Right renal cortex interstitium (tissue), 3 donors: ENCODE measurements at regions not wholly inside any gene's neighbourhood (a gene's known extent, or its start where the extent isn't known, plus 50 kb on each side); places are given as distances from the start of the nearest gene placed in this dataset.

Experiments used
- DNase-seq, 3 donors: peaks; one replicate each; pipeline ENCODE4 v3.0.0-alpha.2; 2013; ENCODE audit warnings: low read depth in 3 of 3, low spot score in 2 of 3

DNA sequence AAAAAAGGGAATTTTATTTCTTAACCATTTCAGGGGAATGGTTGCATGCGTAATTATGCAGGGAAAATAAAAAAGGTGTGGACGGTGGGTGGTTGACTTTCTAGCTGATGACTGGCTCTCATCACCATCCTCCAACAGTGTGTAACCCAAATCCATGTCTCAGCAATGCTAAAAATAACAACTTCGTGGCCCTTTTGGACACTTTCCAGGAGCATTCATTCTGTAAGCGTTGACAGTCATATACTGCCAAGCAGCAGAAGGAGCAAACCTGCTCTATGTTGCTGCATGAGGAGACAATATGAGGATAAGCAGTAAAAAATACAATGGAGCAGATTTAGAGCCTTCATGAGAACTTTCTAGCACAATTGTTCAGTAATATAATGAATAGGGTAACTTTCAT lies 189.1 kb downstream of the ANXA2 start:
- DNase-seq = no peak

DNA sequence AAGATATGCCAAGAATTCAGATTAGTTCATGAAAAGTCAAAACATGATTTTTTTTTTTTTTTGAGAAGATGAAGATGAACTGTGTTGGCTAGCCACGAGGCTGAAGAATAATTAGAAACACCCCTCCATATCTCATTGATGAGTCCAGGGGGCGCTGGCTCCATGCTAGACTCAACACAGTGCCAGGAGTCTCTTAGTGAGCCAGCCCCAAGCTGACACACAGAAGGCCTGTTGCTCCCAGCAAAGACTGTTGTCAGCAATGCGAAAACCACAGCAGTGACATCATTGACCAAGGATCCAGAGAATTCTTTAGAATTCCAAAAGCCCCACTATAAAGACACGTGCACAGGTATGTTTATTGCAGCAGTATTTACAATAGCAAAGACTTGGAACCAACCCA lies 185.2 kb downstream of the ANXA2 start:
- DNase-seq = no peak

DNA sequence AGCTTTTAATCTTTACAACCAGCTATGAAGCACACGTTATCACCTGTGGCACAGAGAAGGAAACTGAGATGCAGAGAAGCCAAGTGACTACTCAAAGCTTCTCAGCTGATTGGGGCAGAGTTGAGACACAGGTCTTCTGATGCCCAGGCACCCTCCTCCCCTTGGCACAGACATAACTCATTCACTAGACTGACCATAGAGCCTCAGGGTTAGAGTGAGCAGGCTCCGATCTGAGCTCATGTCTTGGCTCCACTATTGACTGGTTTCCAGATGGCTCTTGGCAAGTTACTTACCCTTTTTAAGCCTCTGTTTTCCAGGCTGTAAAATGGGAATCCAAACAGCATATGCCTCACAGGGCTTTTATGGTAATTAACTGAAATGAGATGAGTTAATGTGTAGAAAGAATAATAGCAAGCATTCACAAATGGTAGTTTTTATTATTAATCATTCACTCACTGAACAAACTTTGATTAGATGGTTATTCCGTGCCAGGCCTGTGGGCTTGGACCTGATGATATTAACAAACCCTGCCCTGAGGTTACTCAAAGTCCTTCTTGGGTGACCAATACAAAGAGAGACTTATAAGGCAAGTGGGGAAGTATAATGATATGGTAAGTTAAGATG lies 184.3 kb downstream of the ANXA2 start:
- no peak for DNase-seq

DNA sequence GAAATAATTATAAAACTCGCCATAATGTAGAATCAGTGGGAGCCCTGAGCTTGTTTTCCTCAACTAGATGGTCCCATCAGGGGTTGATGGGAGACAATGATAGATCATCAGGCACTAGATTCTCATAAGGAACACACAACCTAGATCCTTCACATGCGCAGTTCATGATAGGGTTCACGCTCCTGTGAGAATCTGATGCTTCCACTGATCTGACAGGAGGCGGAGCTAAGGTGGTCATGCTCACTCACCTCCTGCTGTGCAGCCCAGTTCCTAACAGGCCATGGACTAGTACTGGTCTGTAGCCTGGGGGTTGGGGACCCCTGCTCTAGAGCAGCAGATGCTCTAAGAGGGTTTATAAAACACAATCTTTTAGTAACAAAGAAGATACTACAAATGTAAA lies 183.6 kb downstream of the ANXA2 start:
- no peak for DNase-seq

DNA sequence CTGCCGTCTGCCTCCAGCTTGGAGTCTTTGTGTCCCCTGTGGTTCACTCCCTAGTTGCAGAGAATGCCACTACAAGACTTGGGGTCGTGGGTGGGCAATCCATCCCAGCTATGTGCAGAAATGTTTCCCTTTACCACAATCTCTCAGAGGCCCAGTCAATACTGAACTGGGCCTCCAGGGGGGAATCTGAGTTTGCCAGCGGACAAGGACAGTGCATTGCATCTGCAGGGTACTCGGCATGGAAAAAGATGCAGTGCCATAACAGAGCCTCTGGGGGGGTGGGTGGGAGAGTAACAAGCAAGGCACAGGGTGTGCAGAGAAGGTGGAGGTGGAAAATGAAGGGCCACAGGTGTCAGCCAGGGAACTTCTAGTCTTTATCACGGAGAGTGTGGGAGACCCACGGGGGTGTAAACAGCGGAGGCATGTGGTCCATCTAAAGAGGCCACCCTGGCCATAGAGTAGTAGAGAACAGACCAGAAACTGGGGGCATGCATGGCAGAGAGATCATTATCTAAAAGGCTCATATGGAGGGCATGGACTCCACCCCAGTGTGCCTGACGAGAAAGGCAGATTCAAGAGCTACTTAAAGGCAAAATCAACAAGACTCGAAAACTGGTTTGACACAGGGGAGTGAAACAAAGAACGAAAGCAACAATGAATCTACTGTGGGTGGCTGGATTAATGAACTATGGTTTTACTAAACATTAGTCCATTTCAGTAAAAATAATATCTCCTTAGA lies 182.4 kb downstream of the ANXA2 start:
- DNase-seq = no peak

DNA sequence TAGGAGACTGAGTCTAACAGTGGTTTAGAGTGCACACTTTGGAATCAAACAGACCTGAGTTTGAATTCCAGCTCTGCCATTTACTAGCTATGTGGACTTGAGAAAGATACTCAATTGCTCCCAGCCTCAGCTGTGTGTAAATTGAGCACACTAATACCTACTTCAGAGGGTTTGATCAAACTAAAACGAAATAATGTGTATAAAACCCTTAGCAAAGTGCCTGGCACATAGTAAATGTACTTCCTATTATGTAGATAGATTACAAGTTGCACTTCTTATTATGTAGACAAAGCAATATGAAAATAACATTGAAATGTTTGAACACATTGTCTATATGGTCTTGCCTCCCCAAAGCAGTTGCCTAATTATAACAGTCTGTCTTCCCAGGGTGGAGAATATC lies 180.6 kb downstream of the ANXA2 start:
- DNase-seq = no peak

DNA sequence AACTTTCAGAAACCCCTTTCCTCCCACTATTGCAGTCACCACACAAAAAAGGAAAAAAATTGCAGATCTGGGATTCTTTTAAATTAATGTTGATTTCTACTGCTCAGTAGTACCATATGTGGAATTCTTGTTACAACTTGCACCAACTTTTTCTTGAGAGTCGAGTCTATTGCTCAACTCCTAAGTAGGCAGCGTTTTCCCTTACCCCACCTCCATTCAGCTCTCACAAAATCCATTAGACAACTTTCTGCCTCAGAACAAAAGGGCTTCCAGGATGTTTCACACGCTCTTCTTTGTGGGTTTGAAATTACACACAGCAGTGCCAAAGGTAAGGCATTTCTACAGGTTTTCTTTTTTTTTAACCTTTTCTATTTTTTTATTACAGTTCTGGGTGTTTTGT lies 179.5 kb downstream of the ANXA2 start:
- no peak for DNase-seq

DNA sequence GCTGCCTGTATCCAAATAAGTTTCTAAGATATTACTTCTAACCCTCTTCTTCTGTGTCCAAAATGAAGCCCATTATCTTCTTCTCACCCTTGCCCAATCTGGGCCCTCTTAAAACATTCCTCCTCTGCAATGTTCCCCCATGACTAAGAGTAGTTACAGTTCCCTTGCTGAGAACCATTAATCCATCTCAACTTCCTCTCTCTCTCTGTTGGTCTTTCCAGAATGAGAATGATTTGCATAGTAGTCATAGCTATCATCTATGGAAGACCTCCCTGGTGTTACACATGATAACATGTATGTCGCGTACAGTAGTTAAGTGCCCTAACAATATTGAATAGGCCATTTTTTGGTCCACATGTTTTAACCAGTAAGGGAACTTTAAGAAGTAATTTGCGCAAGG lies 177.9 kb downstream of the ANXA2 start:
- DNase-seq = no peak

DNA sequence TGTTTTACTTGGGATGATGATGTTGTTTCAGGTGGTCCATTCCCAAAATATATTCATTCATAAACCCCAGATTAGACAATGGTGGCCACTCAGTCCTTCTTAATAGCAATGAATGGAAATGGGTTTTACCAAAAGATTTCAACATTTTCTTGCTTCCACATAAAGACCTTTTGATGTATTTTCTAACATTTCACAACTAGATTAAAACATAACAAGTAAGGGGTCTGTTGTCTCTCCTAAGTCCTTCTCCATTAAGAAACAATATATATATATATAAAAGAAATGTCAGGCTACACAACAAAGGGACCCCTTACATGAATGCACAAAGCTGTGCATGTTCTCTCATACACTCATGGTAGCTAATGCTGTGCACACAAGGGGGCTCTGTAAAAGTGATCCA lies 176.4 kb downstream of the ANXA2 start:
- DNase-seq = no peak

DNA sequence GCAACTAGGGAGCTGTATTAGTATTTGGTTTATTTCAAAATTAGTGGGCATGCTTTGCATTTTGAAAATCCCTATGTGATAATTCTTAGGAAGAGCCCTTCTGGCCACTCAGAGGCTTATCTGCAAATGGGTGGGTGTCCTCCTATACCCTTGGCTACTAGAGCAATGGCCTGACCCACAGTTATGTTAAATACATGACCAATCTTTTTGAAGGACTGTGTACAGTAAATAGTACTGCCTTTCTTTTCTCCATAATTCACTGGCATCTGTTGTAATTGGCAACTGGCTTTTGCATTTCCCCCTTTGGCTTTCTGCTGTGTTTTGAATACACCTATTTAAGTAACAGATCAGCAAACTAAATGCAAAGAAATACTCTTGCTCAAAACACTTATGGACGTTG lies 175.4 kb downstream of the ANXA2 start:
- no peak for DNase-seq

DNA sequence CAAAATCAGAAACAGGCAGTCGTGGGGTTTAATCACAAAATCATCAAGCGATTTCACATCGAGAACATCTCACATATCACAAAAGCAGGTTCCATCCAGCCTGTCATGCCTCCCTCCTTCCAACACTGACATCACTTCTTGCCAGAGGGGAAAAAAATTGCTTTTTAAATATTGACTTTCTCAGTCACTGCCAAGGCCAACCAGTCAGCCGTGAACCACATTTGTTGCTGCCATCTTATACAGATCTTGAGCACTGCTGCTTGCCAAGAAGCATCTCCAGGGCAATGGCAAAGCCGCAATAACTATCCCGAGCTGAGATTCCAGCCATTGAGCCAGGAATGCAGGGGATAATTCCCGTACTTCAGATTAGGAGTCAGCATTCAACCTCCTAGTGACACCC lies 174.6 kb downstream of the ANXA2 start:
- no peak for DNase-seq

DNA sequence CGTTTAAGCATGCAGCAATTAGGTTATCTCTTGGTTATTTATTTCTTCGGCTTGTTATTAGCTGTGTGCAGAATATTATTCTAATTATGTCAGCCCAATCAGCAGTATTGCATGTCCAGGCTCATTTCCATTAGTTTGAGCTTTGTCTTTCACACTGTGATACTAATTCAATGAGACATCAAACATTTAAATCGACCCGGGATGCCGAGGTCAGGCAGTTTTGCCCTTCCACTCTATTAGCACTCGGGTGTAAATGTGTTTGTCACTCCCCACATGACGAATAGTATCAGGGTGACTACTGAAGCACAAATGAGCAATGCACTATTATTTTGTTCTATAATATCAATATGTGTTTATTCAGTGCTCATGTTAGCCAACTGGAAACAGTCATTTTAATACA lies 170.9 kb downstream of the ANXA2 start:
- no peak for DNase-seq

DNA sequence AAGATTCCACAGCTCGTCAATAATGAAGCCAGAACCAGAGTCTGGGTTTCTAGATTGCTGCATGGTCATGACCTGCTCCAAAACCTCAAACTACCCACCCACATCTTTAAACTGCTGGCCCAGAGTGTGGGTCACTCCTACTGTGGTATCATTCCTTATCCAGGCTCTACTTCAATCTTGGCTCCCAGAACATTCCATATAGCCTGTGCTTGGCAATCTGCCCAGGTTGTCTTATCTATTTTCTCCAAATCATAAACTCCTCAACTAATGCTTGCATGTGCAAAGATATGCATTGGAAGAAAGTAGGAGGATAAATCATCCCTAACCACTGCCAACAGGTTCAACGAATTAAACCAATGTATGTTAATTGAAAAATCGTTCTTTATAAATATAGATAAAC lies 169.7 kb downstream of the ANXA2 start:
- no peak for DNase-seq

DNA sequence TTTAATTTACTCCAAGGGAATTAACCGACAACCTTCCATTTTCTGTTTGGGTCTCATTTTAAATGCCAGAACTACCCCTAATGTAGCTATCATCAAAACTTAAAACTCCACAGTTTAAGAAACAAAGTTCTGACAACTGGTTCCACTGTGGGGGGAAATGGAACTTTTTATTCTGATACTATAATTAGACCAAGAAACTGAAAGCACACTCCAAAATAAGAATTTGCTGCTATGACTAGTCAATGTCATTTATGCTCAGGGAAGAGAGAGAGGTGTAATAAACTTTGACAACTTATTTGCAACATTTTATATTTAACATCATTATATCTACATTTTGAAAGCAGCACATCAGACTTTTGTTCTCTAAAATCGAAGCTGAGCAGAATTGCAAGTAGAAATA lies 169.2 kb downstream of the ANXA2 start:
- no peak for DNase-seq

DNA sequence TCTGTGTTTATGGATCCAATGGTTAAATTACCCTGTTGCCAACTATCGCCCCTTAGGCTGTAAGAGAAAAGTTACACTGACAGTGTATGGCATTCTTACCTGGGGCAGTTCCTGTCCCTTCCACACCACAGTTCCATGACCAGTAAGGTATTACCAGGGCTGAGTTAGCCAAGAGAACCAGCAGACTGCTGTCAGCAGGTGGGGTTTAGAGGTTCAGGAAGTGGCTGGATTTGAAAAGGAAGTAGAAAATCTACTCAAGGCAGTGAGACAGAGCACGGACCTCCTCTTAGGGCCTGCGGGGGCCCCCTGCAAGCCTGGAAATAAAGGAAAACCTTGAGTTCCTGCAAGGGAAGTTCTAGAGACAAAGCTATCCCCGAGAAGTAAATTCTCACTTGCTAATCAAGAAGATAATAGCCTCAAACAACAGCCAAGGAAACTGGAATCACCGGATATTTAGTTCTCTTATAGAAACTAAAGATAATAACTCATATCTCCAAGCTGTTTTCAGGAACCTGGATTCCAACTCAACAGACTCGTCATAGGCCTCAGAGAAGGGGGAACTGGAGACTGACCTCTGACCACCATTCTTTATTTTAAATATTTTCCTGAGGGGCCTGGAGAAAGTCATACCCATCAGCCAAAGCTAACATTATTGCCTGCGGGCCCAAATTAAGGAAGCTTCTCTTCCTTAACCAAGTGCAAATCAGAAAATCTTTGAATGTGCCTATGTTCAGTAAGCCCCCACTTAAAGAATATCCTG lies 161.7 kb downstream of the ANXA2 start:
- DNase-seq = no peak

DNA sequence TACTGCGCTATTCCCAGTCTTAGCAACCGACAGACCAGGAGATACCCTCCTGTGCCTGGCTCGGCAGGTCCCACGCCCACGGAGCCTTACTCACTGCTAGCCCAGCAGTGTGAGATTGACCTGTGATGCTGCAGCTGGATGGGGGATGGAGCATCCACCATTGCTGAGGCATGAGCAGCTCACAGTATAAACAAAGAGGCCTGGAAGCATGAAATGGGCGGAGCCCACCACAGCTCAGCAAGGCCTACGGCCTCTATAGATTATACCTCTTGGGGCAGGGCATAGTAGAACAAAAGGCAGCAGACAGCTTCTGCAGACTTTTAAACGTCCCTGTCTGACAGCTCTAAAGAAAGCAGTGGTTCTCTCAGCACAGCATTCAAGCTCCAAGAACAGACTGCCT lies 160.3 kb downstream of the ANXA2 start:
- DNase-seq = no peak

DNA sequence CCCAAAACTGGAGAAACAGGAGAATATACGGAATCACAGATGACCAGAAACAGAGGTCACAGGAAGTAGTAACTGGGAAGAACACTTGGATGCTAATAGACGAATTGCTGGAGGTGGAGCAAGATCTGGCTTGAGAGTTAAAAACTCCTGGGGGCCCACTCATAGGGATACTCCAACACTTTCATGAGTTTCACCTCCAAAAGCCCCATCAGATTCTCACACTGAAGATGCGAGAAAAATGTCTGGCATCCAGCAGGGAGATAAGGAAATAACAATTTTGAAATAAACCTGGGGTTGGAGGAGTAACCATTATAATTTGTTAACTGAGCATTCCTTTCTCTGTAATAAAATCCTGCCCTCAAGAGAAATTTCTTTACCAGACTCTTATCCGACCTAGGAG lies 154.0 kb downstream of the ANXA2 start:
- DNase-seq = no peak

DNA sequence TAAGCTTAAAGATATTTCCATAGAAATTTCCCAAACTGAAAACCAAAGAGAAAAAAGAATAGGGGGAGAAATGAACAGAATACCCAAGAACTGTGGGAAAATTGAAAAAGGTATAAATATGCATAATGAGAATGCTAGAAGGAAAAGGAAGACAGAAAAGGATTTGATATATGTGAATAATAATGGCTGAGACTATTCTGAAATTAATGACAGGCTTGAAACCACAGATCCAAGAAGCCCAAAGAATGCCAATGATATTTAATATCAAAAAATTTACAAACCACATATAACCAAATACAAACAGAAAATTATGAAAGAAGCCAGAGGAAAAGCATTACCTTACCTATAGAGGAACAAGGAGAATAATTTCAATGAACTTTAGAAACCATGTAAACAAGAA lies 153.0 kb downstream of the ANXA2 start:
- DNase-seq = no peak

DNA sequence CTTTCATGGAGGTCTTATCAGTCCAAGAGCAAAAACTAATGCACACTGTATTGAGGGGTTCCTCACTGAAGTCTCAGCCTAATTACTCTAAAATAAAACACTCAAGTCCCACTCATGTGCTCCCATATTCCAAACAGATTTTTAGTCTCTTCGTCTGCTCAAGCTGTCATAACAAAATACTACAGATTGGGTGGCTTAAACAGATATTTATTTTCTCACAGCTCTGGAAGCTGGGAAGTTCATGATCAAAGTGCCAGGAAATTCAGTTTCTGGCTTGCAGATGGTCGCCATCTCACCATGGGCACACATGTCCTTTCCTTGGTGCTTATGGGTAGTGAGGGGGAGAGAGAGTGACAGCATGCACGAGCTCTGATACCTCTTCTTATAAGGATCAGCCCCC lies 147.5 kb downstream of the ANXA2 start:
- DNase-seq = no peak

DNA sequence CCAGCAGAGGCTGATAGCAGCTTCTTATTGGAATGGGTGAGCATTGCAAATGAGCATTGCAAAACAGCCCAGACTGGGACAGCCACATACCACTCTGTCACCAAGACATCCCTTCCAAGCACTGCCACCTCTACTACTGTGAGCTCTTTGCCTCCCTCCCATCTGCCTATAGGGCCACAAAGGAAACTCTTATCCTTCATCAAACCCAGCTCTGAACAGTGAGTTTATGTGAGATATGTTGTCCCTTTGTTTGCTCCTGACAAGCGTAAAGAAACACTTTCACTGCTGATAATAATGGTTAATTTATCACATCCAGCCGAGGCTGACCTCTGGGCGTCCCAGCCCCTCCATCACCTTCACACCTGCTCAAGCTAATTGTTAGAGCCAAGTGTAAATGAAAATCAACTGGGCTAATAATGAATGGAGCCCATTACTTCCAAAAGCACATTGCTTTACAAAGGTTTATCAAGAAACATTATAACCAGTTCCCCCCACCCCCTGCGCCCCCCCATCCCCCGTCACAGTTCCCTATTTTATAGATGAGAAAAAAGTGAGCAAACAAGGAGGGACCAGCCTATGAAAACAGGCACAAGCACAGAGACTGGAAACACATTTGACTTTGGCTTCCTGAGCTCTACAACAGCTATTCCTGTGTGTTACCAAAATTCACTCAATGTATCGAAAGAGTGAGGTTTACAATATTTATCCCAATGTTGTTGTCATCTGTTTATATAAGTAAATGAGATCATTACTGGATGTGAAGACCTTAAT lies 146.3 kb downstream of the ANXA2 start:
- no peak for DNase-seq

DNA sequence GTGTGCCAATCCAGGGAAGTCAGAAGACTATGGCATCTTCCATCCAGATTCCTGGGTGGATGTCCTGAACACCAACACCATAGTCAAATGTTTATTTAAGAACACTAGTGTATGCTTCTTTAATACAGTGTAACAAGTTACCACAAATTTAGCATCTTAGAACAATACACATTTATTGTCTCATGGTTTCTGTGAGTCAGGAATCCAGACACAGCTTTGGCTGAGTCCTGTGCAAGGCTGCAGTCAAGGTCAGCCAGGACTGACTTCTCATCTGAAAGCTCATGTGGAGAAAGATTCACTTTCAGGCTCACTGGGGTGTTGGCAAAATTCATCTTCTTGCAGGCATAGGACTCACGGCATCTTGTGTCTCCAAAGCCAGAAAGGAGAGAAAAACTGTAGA lies 143.4 kb downstream of the ANXA2 start:
- DNase-seq = no peak
